ENCODE measurements at regions not wholly inside any gene's neighbourhood (a gene's known extent, or its start where the extent isn't known, plus 50 kb on each side); places are given as distances from the start of the nearest gene placed in this dataset.

- no peak overlapping the region for H3K4me3 ChIP-seq (ENCODE audit: low read depth, low read length)
- DNase-seq (ENCODE audit: low read depth) = no peak
- no peak for TF ChIP-seq CTCF (IDR thresholded peaks at IDR 0.05; ENCODE audit: insufficient read depth, low read depth, low read length, missing control alignments)
These were observed 328.0 kb upstream of the PDZRN3 start for GRCh38 chr3:73952781-73953180.

GRCh38 chr3:73950865-73951558 lies 326.3 kb upstream of the PDZRN3 start:
- no peak overlapping the region for H3K4me3 ChIP-seq (ENCODE audit: low read depth, low read length)
- no peak for DNase-seq (ENCODE audit: low read depth)
- no peak for TF ChIP-seq CTCF (IDR thresholded peaks at IDR 0.05; ENCODE audit: insufficient read depth, low read depth, low read length, missing control alignments)

GRCh38 chr3:73945541-73945940 lies 320.8 kb upstream of the PDZRN3 start:
- no peak for TF ChIP-seq CTCF (IDR thresholded peaks at IDR 0.05; ENCODE audit: insufficient read depth, low read depth, low read length, missing control alignments)
- H3K4me3 ChIP-seq (ENCODE audit: low read depth, low read length) = no peak overlapping the region
- no peak for DNase-seq (ENCODE audit: low read depth)

- TF ChIP-seq CTCF (IDR thresholded peaks at IDR 0.05; ENCODE audit: insufficient read depth, low read depth, low read length, missing control alignments) = no peak
- DNase-seq (ENCODE audit: low read depth) = no peak
- no peak overlapping the region for H3K4me3 ChIP-seq (ENCODE audit: low read depth, low read length)
These were observed 315.2 kb upstream of the PDZRN3 start for GRCh38 chr3:73939985-73940384.

- no peak for TF ChIP-seq CTCF (IDR thresholded peaks at IDR 0.05; ENCODE audit: insufficient read depth, low read depth, low read length, missing control alignments)
- no peak for DNase-seq (ENCODE audit: low read depth)
- H3K4me3 ChIP-seq (ENCODE audit: low read depth, low read length) = no peak overlapping the region
These were observed 308.8 kb upstream of the PDZRN3 start for GRCh38 chr3:73933585-73933984.

GRCh38 chr3:73927203-73927570 lies 302.4 kb upstream of the PDZRN3 start:
- no peak overlapping the region for H3K4me3 ChIP-seq (ENCODE audit: low read depth, low read length)
- TF ChIP-seq CTCF (IDR thresholded peaks at IDR 0.05; ENCODE audit: insufficient read depth, low read depth, low read length, missing control alignments) = no peak
- DNase-seq (ENCODE audit: low read depth) = no peak
